ENCODE measurements at regions not wholly inside any gene's neighbourhood (a gene's known extent, or its start where the extent isn't known, plus 50 kb on each side); places are given as distances from the start of the nearest gene placed in this dataset.
"Not testable (repeated sequence)": the region's sequence is repeated elsewhere in the genome, so short reads cannot be mapped to it uniquely, and the experiment has no call there.

DNA sequence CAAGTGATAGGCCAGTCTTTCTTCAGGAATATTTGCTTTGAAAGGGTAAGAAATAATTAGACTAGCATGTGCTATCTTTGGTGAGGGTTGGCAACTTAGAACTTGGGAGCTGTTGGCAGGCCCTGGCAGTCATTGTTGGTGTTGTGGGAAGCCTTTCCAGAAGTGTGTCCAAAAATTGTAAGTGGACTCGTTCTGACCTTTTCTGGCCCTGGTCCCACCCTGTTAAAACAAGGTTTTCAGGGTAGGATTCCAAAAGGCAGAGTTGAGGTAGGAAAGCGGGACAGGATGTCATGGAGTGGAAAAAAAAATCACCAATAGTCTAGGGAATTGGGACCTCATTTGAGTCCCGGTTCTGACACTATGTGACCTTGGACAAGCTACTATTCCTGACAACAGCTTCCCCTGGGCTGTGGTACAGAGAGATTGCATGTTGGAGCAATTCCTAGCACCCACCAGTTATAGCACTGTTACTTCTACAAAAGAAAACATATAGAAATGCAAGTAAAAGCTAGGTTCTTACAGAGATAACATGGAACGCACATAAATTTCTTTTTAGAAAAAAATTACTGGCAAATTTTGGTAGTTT, 299.3 kb upstream of the DDI1 start:
- no peak for DNase-seq

DNA sequence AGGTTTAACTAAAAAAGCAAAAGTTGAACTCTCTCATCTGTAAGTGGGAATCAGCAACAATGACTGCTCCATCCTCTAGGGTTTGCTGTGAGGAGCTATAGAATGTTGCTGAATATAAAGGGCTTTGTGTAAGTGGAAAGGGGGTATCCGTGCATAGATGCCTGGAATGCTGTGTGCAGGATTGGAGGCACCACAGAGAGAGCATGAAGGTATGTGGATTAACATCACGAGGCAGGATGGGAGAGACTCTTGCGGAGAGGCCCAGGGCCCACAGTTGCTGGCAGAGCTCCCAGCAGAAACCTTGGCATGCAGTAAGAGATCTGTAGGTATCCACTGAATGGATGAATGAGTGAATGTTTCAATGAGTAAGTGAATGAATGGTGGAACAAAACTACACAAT, 298.7 kb upstream of the DDI1 start:
- no peak for DNase-seq

- peak; percentile 51 for DNase-seq
These were observed 297.2 kb upstream of the DDI1 start for GRCh38 chr11:103739074-103739796.

DNA sequence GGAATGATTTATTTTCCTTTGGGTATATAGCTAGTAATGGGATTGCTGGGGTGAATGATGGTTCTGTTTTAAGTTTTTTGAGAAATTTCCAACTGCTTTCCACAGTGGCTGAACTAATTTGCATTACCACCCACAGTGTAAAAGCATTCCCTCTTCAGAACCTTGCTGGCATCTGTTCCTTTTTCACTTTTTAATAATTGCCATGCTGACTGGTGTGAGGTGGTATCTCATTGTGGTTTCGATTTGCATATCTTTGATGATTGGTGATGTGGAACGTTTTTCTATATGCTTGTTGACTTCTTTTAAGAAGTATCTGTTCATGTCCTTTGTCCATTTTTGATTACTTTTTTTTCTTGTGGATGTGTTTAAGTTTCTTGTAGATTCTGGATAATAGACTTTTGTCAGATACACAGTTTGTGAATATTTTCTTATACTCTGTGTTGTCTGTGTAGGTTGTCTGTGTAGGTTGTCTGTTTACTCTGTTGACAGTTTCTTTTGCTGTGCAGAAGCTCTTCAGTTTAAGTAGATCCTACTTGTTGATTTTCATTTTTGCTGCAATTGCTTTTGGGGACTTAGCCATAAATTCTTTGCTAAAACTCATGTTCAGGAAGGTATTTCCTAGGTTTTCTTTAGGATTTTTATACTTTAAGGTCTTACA, 291.8 kb upstream of the DDI1 start:
- peak; percentile 82 for DNase-seq

DNA sequence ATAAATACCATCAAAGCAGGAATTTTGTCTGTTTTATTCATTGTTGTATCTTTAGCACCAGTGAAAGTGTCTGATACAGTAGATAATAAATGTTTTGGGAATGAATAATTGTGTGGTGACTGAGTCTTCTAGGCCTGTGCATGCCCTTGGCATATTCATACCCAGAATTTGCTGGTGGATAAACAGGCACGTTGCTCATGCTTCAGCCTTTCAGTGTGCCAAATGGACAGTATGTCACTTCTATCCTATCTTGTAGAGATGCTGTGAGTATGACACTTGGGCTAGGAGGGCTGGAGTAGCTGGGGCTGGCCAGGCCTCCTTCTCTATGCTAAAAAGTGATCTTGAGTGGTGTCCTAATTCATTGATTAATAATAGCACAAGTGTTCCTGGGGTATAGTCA, 287.3 kb upstream of the DDI1 start:
- no peak for DNase-seq

- DNase-seq = no peak
These were observed 267.6 kb upstream of the DDI1 start for GRCh38 chr11:103768816-103769215.

DNA sequence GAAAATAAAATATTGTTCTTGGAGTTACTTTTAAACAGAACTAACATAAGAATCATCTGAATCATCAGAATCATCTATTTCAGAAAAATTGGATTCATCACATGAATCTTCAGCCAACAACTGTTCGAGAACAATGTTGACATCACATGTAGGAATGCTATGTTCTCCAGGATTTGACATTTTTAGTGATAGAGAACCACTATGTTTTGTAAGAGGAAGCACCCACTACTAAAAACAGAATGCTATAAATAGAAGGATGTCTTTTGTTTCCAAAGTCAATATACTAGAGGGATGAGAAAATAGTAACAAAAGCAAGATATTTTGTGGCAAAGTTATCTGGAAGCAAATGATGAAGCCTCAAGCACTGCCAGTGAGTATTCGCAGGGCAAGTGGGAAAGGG, 263.4 kb upstream of the DDI1 start:
- DNase-seq = no peak

GRCh38 chr11:103773537-103773936, 262.9 kb upstream of the DDI1 start:
- DNase-seq = no peak

DNA sequence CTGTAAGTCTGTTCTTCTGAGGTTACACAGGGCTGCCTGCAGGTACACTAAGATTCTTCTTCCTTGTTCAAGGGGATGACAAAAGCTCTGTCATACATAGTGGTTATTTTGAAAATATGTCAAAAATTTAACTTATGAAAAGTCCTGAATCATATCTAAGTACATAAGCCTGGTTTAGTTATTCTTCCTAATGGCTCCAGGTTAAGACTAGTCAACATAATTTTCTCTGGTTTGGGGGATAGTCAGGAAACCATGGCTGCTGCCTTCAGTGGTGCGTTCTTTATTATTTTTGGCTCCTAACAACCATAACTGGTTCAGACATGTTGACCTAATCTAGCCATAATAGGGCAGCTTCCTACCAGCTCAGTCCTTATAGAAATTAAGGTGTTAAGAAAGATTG, 257.4 kb upstream of the DDI1 start:
- DNase-seq = no peak

DNA sequence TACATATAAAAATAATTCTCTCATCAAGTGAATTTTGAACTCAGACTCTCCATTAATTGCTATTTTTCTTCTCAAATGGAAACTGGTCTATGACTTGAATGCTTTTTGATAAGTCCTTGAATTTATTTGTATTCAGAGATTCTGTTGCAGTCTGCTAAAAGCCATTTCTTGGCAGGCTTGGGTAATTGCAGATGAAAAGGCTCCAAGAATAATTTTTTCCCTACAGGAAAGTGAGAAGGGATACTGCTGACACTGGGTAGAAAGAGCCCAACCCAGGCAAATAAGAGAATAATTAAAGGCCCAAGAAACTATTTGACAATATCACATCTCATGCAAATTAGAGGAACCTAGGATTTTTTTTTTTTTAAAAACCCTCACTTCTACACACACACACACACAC, 246.5 kb upstream of the DDI1 start:
- DNase-seq = no peak

- no peak for DNase-seq
These were observed 243.4 kb upstream of the DDI1 start for GRCh38 chr11:103792981-103793468.

GRCh38 chr11:103794262-103794661, 242.2 kb upstream of the DDI1 start:
- no peak for DNase-seq

DNA sequence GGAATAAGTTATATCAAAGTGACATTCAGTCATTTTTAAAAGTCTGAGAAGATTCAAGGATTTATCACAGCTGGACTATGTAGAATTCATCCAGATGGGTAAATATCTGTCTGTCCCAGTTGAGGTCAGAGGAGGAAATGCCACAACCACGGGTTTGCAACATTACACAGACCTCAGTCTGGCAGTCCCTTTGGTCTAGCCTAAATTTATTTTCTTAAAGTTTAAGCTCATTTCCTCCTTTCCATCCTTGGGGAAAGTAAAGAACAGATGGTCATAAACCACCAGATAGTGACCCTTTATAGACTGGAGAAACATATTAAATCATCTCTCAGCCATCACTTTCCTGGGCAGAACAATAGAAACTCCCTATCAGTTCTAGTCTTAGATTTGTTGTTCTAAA, 238.4 kb upstream of the DDI1 start:
- no peak for DNase-seq

DNA sequence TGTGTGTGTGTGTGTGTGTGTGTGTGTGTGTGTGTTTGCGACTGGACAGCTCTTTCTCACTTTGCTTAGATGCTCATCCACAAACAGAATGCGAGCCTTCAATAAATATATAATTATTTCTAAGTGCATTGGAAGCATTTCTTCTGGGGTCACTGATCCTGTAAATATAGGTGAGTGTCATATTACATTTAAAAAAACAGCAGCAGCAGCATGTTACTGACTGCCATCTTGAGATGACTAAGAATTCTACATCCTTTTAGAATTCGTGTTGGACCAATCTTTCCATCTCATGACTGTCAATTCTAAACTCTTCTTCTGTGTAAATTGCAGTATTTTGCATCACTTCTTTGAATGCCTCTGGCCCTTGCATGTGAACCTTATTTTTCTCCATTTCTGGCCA, 238.0 kb upstream of the DDI1 start:
- DNase-seq = no peak

DNA sequence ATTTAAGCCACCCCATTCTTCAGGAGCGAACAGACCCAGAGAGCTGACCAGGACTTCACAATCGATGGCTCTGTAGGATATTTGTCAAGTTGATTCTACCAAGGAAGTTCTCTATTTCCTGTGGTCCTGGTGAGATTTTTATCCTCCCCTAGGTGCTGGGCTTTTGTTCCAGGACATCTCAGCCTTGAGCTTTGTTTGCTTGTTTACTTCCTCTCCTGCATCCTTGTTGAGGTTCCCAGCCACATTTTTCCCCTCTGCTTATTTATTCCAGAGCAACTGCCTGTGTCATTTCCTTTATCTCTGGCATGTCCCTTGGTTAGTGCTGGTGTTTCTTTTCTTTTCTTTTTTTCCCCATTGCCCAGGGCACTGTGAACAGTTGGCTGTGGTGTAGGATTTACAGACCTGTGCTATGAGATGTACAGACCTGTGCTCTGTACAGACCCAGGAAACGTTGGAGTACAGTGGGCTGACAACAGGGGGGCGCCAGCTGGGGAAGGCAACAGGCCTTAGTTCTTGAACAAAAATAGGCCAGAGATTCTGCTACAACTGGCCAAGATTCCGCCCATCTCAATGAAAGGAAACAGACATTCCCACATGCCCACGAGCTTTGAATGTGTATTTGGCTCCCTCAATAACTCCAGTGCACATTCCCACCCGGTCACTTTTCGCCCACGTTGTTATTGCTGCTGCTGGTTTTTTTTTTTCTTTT, 235.9 kb upstream of the DDI1 start:
- DNase-seq = no peak

- no peak for DNase-seq
These were observed 233.4 kb upstream of the DDI1 start for GRCh38 chr11:103803062-103803461.

DNA sequence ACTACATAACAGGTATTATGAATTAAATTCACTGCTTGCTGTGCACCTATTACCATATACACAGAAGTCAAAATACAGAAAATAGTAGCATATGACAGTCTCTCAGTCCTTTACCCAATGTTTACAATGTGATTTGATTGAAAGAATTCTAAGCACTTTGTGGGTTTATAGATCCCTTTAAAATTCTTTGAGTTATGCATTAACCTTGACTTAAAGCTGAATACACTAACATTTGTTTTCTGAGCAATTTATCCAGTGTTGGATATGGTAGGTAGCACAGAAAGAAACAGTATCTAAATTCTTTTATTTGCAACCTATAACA, 230.8 kb upstream of the DDI1 start:
- DNase-seq = no peak

GRCh38 chr11:103806130-103806895, 230.1 kb upstream of the DDI1 start:
- no peak for DNase-seq

DNA sequence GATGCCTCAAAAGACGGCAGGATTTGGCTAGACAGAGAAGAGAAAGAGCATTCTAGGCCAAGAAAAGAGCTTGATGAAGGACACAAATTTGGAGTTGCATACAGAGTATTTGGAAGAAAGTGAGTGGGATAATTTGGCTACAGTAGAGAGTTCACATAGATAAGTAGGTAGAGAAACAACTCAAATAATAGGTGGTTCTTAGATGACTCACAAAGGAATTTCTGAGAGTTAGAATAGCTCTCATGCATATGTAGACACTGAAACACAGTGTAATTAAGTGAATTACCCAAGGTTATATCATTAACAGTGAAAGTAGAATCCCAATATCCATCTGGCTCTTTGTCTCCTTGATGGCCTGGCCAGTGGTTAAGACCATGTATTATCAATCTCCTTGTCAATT, 228.6 kb upstream of the DDI1 start:
- DNase-seq = no peak

DNA sequence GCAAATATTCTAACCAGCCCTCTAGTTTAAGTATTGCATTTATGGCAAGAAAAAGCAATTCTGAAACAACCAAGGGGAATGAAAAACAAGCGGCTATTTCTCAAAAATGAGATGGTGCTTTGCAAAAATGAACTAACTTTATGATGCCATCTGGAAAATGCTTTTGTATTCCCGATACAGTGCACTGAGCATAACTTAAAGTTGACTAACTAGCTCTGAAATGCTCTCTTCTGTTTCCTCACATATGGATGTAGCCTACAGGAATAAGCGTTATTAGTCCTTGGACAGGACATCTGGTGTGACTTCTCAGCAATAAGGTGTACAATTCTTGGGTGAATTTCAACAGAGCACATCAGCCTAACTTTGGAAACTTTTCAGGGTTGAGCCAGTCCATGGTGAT, 228.2 kb upstream of the DDI1 start:
- DNase-seq = no peak

- no peak for DNase-seq
These were observed 224.5 kb upstream of the DDI1 start for GRCh38 chr11:103811870-103812455.

DNA sequence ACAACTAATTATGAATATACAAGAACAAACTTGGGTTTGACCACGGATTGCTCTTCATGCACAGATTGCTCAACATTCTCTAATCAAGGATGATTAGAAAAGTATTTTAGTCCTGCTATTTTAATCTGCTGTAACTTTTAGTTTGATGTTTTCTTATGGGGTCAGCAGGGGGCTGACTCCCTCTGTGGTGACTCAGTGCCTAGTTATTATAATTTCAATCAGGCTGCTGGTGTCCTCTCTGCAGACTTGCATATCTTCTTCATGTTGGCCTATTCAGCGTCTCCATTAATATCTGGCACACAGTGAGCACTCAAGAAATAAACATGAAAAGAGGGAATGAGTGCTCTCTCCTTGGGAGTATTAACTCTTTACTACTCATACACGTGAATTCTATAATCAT, 223.8 kb upstream of the DDI1 start:
- no peak for DNase-seq

DNA sequence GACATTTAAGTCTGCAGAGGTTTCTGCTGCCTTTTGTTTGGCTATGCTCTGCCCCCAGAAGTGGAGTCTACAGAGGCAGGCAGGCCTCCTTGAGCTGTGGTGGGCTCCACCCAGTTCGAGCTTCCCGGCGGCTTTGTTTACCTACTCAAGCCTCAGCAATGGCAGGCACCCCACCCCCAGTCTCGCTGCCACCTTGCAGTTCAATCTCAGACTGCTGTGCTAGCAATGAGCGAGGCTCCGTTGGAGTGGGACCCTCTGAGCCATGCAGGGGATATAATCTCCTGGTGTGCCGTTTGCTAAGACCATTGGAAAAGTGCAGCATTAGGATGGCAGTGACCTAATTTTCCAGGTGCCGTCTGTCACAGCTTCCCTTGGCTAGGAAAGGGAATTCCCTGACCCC, 216.1 kb upstream of the DDI1 start:
- not testable (repeated sequence) for DNase-seq
